NCI-H345 treated with DMSO at 0.1 percent for 48 hours (cell line): ENCODE measurements at regions not wholly inside any gene's neighbourhood (a gene's known extent, or its start where the extent isn't known, plus 50 kb on each side); places are given as distances from the start of the nearest gene placed in this dataset.
"Not testable (repeated sequence)": the region's sequence is repeated elsewhere in the genome, so short reads cannot be mapped to it uniquely, and the experiment has no call there.

Experiments used
- DNase-seq: peaks from one replicate; lab custom pipeline; 2025; ENCODE audit not compliant: unreplicated experiment; lab: John Stamatoyannopoulos, UW

DNA sequence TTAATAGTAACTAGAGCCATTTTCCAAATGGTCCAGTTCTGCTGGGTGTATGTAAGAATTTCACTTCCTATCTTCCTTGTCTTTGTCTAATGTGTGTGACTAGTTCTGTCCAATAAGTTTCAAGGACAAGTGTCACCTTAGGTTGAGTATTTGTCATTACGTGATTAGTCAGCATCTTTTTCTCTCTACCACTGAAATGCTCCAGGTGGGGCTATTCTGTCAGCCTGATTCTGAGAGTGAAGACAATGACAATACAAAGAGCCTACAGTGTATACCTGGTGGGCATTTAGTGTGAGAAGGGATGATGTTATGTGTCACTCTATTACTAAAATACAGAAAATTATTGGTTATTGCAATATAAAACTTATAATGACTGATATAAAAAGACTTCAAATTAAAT lies 876.3 kb downstream of the C4orf33 start:
- no peak for DNase-seq

DNA sequence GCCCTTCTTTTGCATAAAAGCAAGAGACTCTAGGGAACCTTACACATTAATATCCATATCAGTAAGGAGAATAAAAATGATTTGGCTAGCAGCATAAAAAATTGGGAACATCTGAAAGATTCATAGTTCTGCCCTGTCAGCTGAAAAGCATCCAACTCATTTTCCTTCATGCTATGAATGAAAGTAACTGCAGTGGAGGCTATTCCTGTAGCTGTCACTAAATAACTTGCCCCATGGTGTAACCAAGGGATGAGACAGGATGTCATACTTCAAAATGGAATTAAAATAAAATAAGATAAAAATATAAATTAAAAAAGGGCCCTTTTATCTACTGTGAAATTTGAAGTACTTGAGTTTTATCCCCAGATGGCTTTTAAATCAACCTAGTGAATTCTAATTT lies 878.8 kb downstream of the C4orf33 start:
- no peak for DNase-seq

DNA sequence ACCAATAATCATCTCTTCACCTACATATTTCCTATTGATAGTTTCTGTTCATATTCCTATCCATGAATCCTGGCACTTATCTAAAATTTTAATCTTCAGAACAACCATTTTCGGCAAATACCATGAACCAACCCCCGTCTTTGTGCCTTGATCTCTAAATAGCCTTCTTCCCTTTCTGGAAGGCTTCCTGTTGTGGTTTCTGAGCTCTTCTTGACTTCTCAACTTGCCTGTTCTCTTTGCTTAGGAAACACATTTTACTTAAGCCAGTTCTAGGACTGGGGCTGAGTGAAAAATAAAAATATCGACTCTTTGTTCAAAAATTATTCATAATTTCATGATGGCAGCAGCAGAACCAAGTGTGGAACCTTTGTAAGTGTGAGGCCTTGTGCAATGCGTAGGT lies 882.4 kb downstream of the C4orf33 start:
- no peak for DNase-seq

DNA sequence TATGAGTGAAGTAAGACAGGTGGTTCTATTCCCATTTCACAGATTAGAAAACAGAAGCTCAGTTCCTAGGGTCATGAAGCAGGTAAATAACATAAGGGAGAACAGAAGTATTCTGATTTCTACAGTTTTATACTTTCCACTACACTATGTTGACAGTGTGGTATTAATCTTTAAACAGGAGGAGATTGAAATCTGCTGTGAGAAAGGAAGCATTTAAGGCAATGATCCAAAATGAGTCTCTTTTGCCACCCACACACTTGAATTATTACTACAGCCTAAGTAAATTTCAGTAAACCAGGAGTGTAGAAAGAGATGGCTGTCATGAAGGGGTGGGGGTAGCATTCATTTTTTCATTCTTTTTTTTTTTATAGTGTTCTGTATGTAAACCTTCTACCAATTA lies 893.0 kb downstream of the C4orf33 start:
- DNase-seq, result no peak

DNA sequence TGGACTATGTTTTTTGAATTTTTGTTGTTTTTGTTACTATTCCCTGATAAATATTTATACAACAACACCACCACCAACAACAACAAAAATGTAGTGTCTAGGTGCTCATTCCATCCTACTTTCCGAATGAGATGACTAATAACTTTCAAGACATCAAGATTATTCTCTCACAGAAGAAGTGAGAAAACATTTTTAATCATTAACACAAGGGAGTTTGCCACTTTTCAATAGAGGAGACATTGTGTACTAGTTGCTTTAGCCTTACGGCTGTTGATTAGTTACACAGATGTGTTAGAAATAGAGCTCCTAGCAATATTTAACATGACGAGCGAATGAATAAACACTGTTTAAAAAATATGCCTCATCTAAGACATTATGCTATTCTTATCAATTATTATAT lies 898.8 kb downstream of the C4orf33 start:
- no peak for DNase-seq

DNA sequence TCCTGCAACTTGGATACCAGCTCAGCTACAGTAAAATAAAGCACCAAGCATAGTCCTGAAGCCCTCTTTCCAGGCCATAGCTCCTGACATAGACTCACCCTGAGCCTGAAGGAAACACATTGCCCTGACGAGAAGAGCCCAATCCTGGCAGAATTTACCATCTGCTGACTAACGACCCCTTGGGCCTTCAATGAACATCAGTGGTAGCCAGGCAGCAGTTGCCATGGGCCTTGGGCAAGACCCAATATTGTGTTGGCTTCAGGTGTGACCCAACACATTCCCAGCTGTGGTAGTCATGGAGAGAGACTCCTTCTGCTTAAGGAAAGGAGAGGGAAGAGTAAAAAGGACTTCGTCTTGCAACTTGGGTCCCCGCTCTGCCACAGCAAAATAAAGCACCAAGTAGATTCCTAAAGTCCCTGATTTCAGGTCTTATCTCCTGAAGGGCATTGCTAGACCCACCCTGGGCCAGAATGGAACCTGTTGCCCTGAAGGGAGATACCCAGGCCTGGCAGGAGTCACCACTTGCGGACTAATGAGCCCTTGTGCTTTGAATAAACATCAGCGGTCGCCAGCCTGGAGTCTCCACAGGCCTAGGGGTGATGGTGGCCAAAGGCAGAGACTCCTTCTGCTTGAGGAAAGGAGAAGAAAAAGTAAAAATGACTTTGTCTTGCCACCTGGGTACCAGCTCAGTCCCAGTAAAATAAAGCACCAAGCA lies 902.6 kb downstream of the C4orf33 start:
- no peak for DNase-seq

DNA sequence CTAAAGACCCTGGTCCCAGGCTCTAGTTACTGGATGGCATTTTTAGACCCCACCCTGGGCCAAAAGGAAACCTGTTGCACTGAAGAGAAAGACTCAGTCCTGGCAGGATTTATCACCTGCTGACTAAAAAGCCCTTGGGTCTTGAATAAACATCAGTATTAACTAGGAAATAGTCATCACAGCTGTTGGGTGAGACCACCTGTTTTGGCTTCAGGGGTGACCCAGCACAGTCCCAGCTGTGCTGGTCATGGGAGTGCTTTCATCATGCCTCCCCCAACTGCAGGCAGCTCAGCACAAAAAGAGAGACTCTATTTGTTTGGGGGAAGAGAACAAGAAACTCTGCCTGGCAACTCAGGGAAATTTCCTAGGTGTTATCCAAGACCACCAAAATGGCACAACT lies 903.2 kb downstream of the C4orf33 start:
- DNase-seq, result no peak

DNA sequence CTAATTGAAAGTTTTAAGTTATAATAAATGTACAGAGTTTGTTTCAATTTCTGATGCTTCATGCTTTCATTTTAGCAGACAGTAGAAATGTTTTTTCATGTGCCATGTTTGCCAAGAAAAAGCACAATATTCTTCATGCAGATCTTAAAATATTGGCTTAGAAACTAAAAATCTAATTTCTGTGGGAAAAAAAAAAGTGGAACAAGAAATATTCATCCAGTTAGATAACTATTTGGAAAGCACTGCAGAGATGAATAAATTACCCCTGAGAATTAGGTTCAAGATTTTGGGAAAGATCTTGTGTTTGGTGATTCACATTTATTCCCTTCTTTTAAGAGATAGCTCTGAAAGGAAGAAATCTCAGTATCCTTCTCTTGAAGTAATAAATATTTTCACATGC lies 912.5 kb downstream of the C4orf33 start:
- no peak for DNase-seq

DNA sequence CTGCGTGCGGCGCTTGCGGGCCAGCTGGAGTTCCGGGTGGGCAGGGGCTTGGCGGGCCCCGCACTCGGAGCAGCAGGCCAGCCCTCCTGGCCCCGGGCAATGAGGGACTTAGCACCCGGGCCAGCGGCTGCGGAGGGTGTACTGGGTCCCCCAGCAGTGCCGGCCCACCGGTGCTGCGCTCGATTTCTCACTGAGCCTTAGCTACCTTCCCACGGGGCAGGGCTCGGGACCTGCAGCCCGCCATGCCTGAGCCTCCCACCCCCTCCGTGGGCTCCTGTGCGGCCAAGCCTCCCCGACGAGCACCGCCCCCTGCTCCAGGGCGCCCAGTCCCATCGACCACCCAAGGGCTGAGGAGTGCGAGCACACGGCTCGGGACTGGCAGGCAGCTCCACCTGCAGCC lies 916.9 kb downstream of the C4orf33 start:
- DNase-seq, result not testable (repeated sequence)

DNA sequence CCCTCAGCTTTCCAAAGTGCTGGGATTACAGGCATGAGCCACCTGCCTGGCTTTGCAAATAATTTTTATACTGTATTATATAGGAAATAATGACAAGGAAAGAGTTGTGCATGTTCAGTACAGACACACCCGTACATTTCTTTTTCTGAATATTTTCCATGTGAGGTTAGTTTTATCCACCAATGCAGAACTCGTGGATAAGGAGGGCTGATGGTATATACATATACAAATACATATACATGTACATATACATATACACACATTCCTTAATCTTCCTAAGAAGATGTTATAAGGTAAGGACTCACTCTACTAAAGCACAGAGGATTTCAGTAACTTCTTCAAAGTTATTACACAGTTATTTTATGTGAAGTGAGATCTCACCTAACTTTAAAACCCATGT lies 925.8 kb downstream of the C4orf33 start:
- no peak for DNase-seq

DNA sequence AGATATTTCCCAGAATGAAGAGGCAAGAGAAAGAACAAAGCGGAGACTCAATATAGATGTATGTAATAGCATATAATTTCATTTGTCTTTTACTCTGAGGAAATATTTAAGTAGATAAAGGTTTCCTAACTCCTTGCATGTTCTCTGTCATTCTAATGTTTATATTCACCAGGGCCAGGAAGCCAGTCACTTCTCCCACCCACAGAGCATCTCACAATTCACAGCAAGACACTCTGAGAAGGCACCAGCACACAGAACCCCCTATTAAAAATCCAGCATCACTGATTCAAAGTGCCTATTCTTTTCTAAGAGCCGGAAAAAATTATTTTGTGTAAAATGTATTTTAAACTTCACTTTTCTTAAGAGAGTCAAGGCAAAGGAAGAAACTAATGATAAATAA lies 927.1 kb downstream of the C4orf33 start:
- no peak for DNase-seq

DNA sequence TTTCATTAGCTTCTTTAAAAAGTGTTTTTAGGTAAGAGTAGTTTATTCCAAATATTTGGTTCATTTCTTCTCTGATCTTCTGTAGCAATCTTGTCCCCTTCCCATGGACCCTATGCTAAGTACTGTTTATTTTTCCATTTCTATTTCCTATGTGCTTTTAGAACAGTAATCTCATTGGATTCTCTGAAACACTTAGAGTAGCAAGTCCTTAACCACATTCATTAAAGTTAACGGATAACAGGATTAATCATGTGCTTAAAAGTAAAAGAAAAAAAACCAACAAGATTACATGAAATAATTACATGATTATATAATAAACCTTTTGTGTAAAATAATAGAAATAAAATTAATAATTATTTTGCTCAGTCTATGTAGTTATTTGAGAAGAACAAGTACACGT lies 929.7 kb downstream of the C4orf33 start:
- no peak for DNase-seq

DNA sequence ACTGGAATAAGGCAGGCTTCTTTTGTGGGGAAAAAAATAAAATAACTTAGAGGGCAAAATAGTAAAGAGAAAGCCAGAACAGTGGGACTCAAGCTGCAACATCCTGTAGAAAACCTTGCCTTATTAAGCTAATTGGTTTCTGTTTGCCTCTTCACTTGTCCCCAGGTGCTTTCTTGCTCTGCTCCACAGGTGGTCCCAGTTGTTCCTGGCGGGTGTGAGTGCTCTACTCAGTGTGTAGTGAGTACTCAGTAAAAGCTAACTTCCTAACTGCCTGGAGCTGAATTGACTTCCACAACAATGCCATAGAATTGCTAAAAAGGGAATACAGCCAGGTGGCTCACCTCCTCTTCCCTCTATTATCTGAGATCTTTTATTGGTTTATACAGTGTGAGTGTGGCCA lies 930.2 kb downstream of the C4orf33 start:
- DNase-seq, result peak; percentile 90

DNA sequence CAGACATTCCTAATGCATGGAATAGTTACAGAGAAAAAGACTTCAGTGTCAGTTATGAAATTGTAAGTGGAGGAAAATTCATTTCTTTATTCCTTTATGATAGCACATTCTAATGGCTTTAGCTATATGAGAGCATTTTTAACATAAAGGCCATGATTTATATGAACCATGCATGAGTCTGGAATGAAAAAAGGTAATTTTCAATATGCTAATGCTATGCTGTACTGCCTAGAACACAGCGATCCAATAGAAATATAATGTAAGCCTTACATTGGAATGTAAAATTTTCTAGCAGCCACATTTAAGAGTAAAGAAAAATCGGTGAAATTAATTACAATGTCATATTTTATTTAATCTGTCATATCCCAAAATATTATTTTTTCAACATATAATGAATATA lies 932.0 kb downstream of the C4orf33 start:
- no peak for DNase-seq

DNA sequence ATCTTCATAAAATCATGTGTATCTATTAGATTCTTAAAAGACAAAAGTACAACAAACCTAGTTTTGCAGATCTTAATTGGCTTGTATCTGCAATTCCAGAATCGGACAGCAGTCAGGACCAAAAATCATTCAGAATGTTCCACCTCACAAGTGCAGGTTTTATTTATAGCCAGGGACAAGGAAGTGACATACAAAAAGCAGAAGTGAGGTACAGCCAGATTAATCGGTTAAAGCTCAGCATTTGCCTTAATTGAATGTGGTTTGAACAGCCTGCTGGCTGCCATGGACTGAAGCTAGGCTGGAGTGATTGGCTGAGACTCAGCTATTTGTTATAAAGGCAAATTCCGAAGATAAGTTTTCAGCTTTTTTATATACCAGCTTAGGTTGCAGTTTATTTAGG lies 932.6 kb downstream of the C4orf33 start:
- no peak for DNase-seq

DNA sequence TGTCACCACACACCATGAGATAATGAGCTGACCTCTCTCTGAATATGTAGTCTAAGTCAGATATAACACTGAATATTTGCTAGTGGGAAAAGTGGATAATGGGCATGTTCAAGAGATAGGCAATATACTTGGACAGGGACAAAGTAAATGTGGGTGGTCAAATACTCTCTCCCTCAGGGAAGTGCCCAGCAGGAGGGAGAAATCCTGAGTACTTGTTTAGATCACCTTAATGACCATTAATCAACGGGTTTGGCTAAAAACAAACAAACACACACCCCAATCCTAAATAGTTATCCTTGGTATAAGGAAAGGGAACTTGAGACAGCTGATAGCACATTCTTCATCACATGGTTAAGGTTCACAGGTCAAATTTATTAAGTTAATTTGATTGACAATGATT lies 933.5 kb downstream of the C4orf33 start:
- no peak for DNase-seq

DNA sequence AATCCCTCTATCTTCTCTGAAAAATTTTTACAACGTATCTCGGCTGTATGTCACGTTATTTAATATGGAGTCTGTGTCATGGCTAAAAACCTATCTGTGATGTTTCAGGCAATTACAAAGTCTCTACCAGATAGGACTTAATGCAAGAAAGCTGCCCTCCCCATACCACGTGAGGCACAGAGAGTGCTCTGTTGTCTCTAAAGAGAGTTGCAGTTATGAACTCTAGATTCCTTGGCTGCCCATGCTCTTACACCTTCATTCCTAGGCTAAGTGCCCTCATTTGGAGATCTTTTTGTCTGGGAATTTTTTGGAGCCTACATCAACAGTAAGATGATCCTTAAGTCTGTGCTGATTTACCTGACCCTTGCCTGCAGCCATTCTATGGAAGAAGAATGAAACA lies 935.9 kb downstream of the C4orf33 start:
- DNase-seq, result no peak

DNA sequence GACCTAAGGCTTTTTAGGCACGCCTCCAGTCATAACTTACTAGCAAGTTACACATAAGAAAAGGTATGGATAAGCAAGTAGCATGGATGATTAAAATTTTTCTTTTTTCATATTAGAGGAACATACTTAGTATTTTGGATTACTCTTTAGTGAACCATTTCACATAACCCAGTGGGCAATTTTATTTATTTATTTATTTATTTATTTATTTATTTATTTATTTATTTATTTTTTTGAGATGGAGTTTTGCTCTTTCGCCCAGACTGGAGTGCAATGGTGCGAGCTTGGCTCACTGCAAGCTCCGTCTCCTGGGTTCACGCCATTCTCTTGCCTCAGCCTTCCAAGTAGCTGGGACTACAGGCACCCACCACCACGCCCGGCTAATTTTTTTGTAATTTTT lies 937.7 kb downstream of the C4orf33 start:
- not testable (repeated sequence) for DNase-seq

DNA sequence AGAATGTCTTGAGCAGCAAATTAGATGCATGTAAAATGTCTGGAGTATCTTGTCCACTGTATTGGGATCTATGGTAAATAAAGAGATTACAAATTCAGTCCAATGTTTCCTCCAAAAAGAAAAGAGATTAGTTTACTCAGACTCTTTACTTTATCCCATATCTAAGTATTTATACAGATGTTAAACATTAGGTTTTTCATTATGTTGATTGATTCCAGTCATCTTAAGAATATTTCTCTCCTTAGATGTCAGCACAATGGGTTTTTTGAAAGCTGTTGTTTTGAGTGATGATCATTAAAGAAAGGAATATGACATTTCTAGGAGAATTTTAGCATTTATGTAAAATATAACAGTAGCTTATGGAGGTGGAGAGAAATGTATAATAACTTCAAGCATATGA lies 938.9 kb downstream of the C4orf33 start:
- DNase-seq, result no peak

DNA sequence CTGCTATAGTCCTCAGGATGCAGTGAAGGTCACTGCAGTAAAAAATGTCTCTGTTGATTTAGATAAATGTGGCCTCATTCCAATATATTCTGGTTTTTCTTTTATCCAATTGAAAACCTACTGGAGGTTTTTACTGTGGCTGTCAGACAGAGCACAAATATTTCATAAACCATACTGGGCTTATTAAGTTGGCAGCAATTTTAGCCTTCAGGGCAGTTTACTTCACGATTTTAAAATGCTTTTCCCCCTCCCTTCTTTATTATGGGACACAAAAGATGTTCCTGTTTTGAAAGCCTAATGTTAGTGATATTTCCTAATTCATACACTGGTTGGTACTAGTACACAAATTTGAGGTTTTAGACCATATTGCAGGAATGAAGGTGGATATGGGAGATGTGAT lies 939.4 kb downstream of the C4orf33 start:
- no peak for DNase-seq

DNA sequence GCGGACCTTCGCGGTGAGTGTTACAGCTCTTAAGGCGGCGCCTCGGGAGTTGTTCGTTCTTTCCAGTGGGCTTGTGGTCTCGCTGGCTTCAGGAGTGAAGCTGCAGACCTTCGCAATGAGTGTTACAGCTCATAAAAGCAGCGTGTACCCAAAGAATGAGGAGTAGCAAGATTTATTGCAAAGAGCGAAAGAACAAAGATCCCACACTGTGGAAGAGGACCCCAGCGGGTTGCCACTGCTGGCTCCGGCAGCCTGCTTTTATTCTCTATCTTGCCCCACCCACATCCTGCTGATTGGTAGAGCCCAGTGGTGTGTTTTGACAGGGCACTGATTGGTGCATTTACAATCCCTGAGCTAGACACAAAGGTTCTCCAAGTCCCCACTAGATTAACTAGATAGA lies 941.9 kb downstream of the C4orf33 start:
- DNase-seq, result not testable (repeated sequence)

DNA sequence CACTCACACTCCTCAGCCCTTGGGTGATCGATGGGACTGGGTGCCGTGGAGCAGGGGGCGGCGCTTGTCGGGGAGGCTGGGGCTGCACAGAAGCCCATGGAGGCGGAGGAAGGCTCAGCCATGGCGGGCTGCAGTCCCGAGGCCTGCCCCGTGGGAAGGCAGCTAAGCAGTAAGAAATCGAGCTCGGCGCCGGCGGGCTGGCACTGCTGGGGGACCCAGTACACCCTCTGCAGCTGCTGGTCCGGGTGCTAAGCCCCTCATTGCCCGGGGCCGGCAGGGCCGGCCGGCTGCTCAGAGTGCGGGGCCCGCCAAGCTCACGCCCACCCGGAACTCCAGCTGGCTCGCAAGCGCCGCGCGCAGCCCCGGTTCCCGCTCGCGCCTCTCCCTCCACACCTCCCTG lies 942.6 kb downstream of the C4orf33 start:
- not testable (repeated sequence) for DNase-seq

DNA sequence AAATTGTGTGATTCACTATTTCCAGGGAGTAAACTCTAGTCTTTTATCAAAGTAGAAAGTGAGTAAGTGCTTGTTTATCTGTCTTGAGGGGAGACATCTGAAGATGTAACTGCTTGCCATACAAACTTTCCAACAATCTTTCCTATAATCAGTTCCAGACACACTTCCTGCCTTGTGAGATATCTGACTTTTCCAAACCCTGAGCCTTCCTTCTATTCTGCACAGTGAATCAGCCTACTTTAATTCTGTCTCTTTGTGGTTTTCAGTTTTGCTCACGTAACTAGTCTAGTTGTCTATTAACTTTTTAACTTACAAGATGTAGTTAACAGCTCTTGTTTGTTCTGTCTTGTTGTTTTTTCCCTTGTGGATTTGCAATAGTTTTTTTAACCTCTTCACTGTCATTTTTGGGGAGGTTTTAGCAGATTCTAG lies 947.8 kb downstream of the C4orf33 start:
- DNase-seq, result no peak
